Thyroid gland (tissue), 4 donors: ENCODE measurements at regions not wholly inside any gene's neighbourhood (a gene's known extent, or its start where the extent isn't known, plus 50 kb on each side); places are given as distances from the start of the nearest gene placed in this dataset.

Source experiments
- DNase-seq, 2 donors: peaks; one replicate each; pipeline ENCODE4 v3.0.0-alpha.2; 2019
- H3K27ac ChIP-seq, 3 donors: fragments of 200-600 bp; sonication (generic); 1 replicate in 2 of 3; 2 replicates in 1 of 3; pipeline ENCODE4 v1.5.1; 2016 to 2019; ENCODE audit warnings: mild to moderate bottlenecking in 1 of 3, moderate library complexity in 1 of 3
- H3K27me3 ChIP-seq: fragments of 200-600 bp; sonication (generic); one replicate; pipeline ENCODE4 v1.5.1; 2019
- H3K36me3 ChIP-seq, 2 donors: fragments of 200-600 bp; sonication (generic); one replicate each; pipeline ENCODE4 v1.5.1; 2016 to 2019
- H3K4me1 ChIP-seq, 2 donors: fragments of 200-600 bp; sonication (generic); one replicate each; pipeline ENCODE4 v1.5.1; 2017 to 2019
- H3K4me3 ChIP-seq, 3 donors: fragments of 200-600 bp; sonication (generic); replicated peaks in 1 of 3; 1 replicate in 2 of 3; 2 replicates in 1 of 3; pipeline ENCODE4 v1.5.1; 2016; ENCODE audit warnings: mild to moderate bottlenecking in 1 of 3
- H3K9me3 ChIP-seq: fragments of 200-600 bp; sonication (generic); one replicate; pipeline ENCODE4 v1.5.1; 2017
- CTCF ChIP-seq, 6 experiments: fragments of 200-600 bp in 3 of 6; fragments of 450-650 bp in 3 of 6; sonication (generic) in 3 of 6; IDR thresholded peaks; one replicate each; pipeline ENCODE4 v1.5.1; 2016 to 2019; ENCODE audit warnings: antibody characterized with exemption in 6 of 6, mild to moderate bottlenecking in 2 of 6, inconsistent platforms in 1 of 6, moderate library complexity in 1 of 6
- POLR2A ChIP-seq, 2 donors: fragments of 450-650 bp; IDR thresholded peaks; one replicate each; pipeline ENCODE4 v1.6.1; 2017; ENCODE audit warnings: antibody characterized with exemption in 2 of 2, mild to moderate bottlenecking in 2 of 2, moderate library complexity in 1 of 2
- WGBS, 2 donors: methylation state at CpG; one replicate each; pipeline ENCODE4 v1.1.5; 2017; 5-methylcytosine and 5-hydroxymethylcytosine counted together
- intact Hi-C: fragments of 100-400 bp; cut with DNase I; formaldehyde crosslinking; loops from one replicate; pipeline ENCODE4 v1.15.1; 2023

DNA sequence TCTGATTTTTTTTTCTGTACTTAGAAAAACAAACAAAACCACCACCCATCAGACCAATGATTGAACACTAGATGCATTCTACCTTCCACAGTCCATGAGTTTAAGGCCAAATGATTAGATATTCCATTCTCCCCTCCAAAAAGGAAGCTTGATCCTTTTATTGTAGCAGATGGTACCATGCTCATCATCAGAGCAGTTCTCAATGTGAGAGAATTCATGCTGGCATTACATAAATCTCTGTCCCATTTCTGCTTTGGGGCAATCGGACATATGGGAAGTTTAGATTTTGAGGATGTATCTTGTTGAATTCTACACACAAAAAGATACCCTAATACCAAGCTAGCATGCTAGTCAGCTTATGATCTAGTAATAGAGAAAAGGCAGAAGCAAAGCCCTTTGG lies 186.6 kb downstream of the RAD51AP2 start:
- 87 to 96% methylated on average over 1 of the region's 1 CpG for WGBS, 2 donors
- H3K36me3 ChIP-seq = no peaks in the 10 kb centered on the region
- no peak for DNase-seq
- TF ChIP-seq POLR2A (IDR thresholded peaks at IDR 0.05) = no peak
- no peak for TF ChIP-seq CTCF (IDR thresholded peaks at IDR 0.05)
- H3K9me3 ChIP-seq = no peaks in the 10 kb centered on the region
- H3K4me3 ChIP-seq = no peak overlapping the region
- intact Hi-C loops = no loop called here
- no peaks in the 10 kb centered on the region for H3K4me1 ChIP-seq
- H3K27ac ChIP-seq = no peak overlapping the region
- H3K27me3 ChIP-seq = no peaks in the 10 kb centered on the region

DNA sequence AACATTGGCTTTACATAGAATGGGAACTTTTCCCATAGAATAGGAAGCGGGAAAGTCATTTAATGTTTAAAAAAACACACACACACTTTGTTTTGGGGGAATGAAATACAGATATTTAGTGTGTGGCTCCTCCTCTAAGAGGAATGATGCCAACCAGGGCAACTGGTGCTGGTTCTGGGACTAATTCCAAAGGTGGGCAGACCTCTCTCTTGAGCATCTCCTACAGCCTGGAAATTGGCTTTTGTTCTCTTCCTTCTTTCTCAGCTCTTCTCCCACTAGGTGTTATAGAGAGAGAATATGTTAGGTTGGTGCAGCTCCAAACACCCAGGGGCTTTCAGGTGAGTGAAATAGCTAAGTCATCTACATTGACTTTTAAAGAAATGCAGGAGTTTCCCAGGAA lies 190.1 kb downstream of the RAD51AP2 start:
- TF ChIP-seq POLR2A (IDR thresholded peaks at IDR 0.05) (no peak), CTCF (IDR thresholded peaks at IDR 0.05) (no peak)
- 79 to 86% methylated on average over 1 of the region's 1 CpG for WGBS, 2 donors
- Histone ChIP-seq H3K4me3 (no peak overlapping the region), H3K4me1 (no peaks in the 10 kb centered on the region), H3K9me3 (no peaks in the 10 kb centered on the region), H3K36me3 (no peaks in the 10 kb centered on the region), H3K27me3 (no peaks in the 10 kb centered on the region), H3K27ac (no peak overlapping the region)
- no peak for DNase-seq
- intact Hi-C loops = no loop called here

DNA sequence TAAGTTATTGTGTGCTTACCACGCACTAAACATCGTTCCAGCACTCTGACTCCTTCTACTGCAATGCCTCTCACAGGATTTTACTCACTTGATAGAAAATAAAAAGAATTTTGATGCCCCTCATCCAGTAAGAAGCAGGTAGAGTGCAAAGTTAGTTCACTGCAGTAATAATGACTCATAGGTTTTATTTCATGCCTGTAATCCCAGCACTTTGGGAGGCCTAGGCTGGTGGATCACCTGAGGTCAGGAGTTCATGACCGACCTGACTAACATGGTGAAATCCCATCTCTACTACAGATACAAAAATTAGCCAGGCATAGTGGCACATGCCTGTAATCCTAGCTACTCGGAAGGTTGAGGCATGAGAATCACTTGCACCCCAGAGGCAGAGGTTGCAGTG lies 190.6 kb downstream of the RAD51AP2 start:
- TF ChIP-seq POLR2A (IDR thresholded peaks at IDR 0.05) (no peak), CTCF (IDR thresholded peaks at IDR 0.05) (no peak)
- 64 to 71% methylated on average over 4 of the region's 4 CpGs for WGBS, 2 donors

DNA sequence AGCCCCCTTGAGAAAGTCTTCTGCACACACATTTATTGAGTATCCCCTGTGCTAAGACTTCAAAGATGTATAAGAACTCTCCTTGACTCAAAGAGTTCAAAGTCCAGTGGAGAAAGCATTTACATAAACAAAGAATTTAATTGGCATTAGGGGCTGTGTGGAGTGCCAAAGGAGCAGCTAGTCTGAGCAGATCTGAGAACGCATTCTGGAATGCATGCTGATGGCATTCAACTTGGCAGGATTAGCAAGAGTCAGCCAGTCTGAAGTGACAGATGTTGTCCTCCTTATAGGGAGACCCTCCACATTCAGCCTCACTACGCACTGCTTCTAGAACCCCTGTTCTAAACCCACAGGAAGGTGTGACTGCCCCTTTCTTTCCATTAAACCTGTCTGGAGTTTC lies 191.5 kb downstream of the RAD51AP2 start:
- Histone ChIP-seq H3K4me1 (no peaks in the 10 kb centered on the region), H3K27me3 (no peaks in the 10 kb centered on the region), H3K36me3 (no peaks in the 10 kb centered on the region), H3K9me3 (no peaks in the 10 kb centered on the region), H3K27ac (no peak overlapping the region), H3K4me3 (no peak overlapping the region)
- DNase-seq = no peak
- 48 to 60% methylated on average over 2 of the region's 2 CpGs for WGBS, 2 donors
- intact Hi-C loops = no loop called here
- TF ChIP-seq POLR2A (IDR thresholded peaks at IDR 0.05) = no peak
- no peak for TF ChIP-seq CTCF (IDR thresholded peaks at IDR 0.05)

More for the DNA sequence above, 190.6 kb downstream of the RAD51AP2 start:
- no peak overlapping the region for H3K4me3 ChIP-seq
- H3K9me3 ChIP-seq = no peaks in the 10 kb centered on the region
- H3K4me1 ChIP-seq = no peaks in the 10 kb centered on the region
- H3K36me3 ChIP-seq = no peaks in the 10 kb centered on the region
- intact Hi-C loops = no loop called here
- H3K27ac ChIP-seq = no peak overlapping the region
- DNase-seq = no peak
- no peaks in the 10 kb centered on the region for H3K27me3 ChIP-seq

- Histone ChIP-seq H3K27me3 (no peaks in the 10 kb centered on the region), H3K4me1 (no peaks in the 10 kb centered on the region), H3K4me3 (no peak overlapping the region), H3K36me3 (no peaks in the 10 kb centered on the region), H3K9me3 (no peaks in the 10 kb centered on the region), H3K27ac (no peak overlapping the region)
- 85 to 87% methylated on average over 5 of the region's 5 CpGs for WGBS, 2 donors
- no peak for DNase-seq
- TF ChIP-seq POLR2A (IDR thresholded peaks at IDR 0.05) (no peak), CTCF (IDR thresholded peaks at IDR 0.05) (no peak)
- intact Hi-C loops = no loop called here
Observed at GRCh38 chr2:17323697-17324096, 194.5 kb downstream of the RAD51AP2 start.
